GM10248 (cell line): ENCODE measurements at regions not wholly inside any gene's neighbourhood (a gene's known extent, or its start where the extent isn't known, plus 50 kb on each side); places are given as distances from the start of the nearest gene placed in this dataset.

Experiments
- CTCF ChIA-PET: fragments of 300-600 bp; sonication (Branson Sonifier 250); formaldehyde crosslinking; extraction: SDS; loops from one replicate; lab custom pipeline; 2021; ENCODE audit warnings: antibody characterized with exemption; lab: Yijun Ruan, JAX
- POLR2A ChIA-PET: fragments of 350-650 bp; sonication (Branson Sonifier 250); formaldehyde crosslinking; extraction: SDS; loops from one replicate; lab custom pipeline; 2020; ENCODE audit warnings: antibody characterized with exemption; lab: Yijun Ruan, JAX
- DNase-seq: peaks from one replicate; pipeline ENCODE4 v3.0.0; 2012; ENCODE audit errors: extremely low spot score
- TF ChIP-seq, protein P1 (sequence below): IDR thresholded peaks from 2 replicates; pipeline ENCODE4 v1.5.1; 2012; ENCODE audit warnings: mild to moderate bottlenecking, low read depth; ENCODE audit errors: extremely low read depth, missing control alignments, control extremely low read depth

DNA sequence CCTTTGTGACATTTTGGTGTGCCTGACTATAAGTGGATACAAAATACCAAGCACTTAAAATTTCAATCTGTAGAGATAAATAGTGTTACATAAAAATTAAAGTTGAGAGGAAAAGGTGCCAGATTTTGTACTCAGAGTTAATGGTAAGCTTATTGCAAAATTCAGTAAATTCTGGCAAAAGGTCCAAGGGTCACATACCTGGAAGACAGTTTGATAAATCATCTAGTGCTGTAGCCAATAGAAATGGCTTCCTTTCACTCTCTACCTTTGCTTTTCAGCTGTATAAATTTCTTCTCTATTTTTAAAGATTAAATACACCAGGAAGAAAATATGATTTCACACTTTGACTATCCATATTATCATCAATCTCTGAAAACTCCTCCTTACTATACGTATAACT is 690.2 kb upstream of the NRSN1 start:
- DNase-seq, result no peak
- ChIA-PET CTCF (interaction anchor here (1.7 kb wide), 1 partner anchor 28 kb away, joined by 3 read pairs; no protein-coding TSS in a partner anchor), POLR2A (no interaction called here)
- TF ChIP-seq, protein P1, sequence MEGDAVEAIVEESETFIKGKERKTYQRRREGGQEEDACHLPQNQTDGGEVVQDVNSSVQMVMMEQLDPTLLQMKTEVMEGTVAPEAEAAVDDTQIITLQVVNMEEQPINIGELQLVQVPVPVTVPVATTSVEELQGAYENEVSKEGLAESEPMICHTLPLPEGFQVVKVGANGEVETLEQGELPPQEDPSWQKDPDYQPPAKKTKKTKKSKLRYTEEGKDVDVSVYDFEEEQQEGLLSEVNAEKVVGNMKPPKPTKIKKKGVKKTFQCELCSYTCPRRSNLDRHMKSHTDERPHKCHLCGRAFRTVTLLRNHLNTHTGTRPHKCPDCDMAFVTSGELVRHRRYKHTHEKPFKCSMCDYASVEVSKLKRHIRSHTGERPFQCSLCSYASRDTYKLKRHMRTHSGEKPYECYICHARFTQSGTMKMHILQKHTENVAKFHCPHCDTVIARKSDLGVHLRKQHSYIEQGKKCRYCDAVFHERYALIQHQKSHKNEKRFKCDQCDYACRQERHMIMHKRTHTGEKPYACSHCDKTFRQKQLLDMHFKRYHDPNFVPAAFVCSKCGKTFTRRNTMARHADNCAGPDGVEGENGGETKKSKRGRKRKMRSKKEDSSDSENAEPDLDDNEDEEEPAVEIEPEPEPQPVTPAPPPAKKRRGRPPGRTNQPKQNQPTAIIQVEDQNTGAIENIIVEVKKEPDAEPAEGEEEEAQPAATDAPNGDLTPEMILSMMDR, result no peak

DNA sequence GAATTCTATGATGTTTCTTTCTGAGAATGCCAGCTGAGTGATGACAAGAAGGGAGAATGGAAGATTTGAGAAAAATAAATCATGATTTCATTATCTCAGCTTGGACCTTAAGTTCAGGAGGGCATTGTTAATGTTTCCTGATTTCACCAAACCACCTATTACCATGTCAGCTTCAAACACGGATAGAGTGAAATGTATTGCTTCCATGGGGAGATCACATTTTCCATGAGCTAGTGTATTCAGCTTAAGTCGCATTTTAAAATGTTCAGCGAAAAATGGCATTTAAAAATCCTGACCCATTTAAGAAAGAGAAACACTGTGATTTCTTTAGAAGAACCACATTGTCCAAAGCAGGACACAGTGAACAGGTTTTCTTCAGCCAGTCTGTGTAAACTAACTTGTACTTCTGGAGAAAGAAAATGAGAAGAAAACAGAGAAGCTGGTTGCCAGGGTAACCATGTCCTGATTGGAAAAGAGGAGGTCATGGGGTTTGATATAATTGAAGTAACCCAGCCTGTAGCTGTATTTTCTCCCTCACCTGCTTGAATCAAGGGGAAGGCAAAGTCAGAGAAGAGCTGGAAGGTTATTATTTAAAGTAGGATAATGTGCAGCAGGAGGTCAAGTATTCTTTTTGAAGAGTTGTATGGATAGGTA is 684.1 kb upstream of the NRSN1 start:
- ChIA-PET POLR2A (no interaction called here), CTCF (interaction anchor here (0.9 kb wide), 1 partner anchor 117 kb away, joined by 3 read pairs; no protein-coding TSS in a partner anchor)
- no peak for DNase-seq
- TF ChIP-seq, protein P1, result no peak

DNA sequence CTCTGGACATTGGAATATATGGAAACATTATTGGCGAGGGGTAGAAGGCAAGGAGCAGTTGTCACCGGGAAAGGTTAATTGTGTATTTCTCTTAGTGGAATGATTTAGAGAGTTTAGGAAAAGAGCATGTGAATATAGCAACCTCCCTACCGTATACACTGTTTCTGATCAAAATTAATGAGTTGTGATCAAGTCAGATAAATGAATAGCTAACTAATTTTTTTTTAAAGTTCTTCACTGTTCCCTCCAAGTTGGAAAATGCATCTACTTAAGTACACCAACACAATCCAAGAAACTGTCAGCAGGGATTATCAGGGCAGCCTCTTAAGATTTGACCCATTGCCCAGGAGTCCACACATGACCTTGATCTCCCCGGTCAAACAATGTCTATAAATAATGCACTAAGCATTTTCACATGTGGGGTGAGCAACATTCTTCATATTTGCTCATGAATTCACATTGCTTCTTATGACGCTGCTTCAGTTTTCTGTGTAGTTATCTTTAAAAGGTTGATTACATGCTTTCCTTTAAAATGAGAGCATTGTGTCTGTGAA is 680.8 kb upstream of the NRSN1 start:
- DNase-seq, result no peak
- TF ChIP-seq, protein P1, result no peak
- ChIA-PET POLR2A (no interaction called here), CTCF (interaction anchor here (0.8 kb wide), 1 partner anchor 11 kb away, joined by 3 read pairs; no protein-coding TSS in a partner anchor)

DNA sequence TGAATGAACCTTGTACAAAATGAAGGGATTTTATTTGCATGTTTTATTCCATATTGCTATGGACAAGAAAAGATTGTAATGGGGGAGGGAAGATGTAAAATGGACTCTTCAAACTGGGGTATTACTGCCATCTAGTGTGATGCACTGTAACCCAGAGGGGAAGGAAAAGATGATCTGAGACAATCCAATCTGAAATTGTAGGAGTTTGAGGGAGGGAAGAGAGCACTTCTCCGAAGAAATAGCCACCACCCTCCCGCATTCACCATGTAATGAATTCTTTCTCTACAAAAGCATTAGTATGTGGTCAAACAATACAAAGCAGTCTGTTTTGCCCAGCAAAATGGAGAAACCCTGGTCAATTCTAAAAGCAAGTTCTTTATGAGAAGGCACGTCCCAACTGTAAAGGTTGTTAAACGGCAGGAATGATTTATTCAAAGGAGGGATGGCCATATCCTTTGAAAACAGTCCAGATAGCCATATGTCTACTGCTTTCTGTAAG is 679.5 kb upstream of the NRSN1 start:
- TF ChIP-seq, protein P1, result no peak
- no peak for DNase-seq
- ChIA-PET POLR2A (no interaction called here), CTCF (no interaction called here)

DNA sequence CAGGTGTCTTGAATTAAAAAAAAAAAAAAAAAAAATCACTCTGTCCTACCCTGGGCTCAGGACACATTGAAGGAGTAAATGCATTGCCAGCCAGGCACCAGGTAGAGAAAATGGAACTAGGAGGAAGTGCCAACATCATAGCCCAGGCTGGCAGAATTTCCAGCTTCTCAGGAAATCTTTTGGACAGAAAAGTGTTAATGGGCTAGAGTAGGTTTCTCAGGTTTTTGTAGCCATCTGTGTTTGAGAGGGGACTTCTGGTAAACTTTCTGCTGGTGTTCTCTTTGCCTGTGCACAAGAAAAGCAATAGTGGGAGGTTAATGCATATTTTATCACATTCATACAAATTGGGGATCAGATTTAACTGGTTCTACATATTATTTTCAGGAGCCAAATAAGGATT is 678.3 kb upstream of the NRSN1 start:
- POLR2A ChIA-PET, result no interaction called here
- TF ChIP-seq, protein P1, result no peak
- CTCF ChIA-PET, result interaction anchor here (1.3 to 1.9 kb wide), 3 partner anchors 9 to 33 kb away, joined by 3 to 6 read pairs (median 5); no protein-coding TSS in a partner anchor
- DNase-seq, result no peak

DNA sequence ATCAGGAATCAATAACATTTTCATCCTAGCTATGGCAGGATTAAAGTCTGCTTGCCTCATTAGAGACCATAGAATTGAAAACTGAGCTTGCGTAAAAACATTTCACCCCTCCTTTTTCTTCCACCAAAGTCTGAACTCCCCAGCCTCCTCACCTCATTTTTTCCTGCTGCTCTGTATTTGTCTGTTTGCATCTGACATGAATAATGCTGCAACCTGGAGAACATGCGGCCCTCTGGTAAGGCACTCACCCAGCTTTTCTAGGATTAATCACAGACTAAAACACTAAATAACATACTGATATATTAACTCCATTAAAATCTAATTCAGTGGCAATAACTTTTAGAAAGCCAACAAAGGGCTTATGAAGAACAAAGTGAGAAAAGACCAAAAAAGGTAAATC is 677.7 kb upstream of the NRSN1 start:
- POLR2A ChIA-PET, result no interaction called here
- TF ChIP-seq, protein P1, result no peak
- no peak for DNase-seq
- CTCF ChIA-PET, result interaction anchor here (1.3 to 1.9 kb wide), 3 partner anchors 9 to 34 kb away, joined by 3 to 6 read pairs (median 5); no protein-coding TSS in a partner anchor
